ENCODE measurements at regions not wholly inside any gene's neighbourhood (a gene's known extent, or its start where the extent isn't known, plus 50 kb on each side); places are given as distances from the start of the nearest gene placed in this dataset.
"Not testable (repeated sequence)": the region's sequence is repeated elsewhere in the genome, so short reads cannot be mapped to it uniquely, and the experiment has no call there.

DNA sequence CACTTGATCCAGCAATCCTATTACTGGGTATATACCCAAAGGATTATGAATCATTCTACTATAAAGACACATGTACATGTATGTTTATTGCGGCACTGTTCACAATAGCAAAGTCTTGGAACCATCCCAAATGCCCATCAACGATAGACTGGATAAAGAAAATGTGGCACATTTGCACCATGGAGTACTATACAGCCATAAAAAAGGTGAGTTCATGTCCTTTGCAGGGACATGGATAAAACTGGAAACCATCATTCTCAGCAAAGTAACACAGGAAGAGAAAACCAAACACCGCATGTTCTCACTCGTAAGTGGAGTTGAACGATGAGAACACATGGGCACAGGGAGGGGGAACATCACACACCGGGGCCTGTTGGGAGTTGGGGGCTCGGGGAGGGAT, 104.9 kb upstream of the MDFIC start:
- DNase-seq; H3K4me3 Mint-ChIP-seq; ATAC-seq (replicated peaks in 1 of 2); H3K9me3 Mint-ChIP-seq; H3K27me3 Mint-ChIP-seq (ENCODE audit: low read depth); H3K27ac Mint-ChIP-seq: not testable (repeated sequence)
- Mint-ChIP-seq H3K4me1 (ENCODE audit: low read depth) (peaks cover 61% of the 10 kb centered on the region), H3K36me3 (ENCODE audit: insufficient read depth in 2 of 2) (peaks cover 8 to 14% of the 10 kb centered on the region in 2 donors)

DNA sequence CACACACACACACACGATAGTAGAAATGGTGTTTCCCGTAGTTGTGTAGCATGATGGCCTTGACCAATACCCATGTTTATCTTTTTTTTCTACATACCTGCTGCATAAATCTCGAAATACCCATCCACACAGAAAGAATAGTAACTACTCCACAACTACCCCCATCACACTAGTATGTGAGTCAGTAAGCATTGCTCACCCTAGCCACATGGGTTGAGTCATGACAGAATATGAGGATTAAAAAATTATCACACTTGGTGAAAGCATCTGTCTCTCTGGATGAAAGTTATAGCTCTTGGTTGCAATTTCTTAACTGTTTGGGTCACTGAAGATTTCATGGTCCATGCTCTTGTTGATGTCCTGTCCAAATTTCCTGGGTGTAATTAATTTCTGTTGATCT, 103.4 kb upstream of the MDFIC start:
- H3K4me1 Mint-ChIP-seq (ENCODE audit: low read depth): peaks cover 60% of the 10 kb centered on the region
- H3K27me3 Mint-ChIP-seq (ENCODE audit: low read depth): peaks cover 7% of the 10 kb centered on the region
- no peak overlapping the region for H3K27ac Mint-ChIP-seq
- DNase-seq (peak in 1 of 2 donors; percentile 44), ATAC-seq (replicated peaks in 1 of 2) (peak; percentile 100)
- peak overlapping the region in 1 of 2 donors; percentile 18 for H3K4me3 Mint-ChIP-seq
- H3K9me3 Mint-ChIP-seq: peaks cover 2 to 3% of the 10 kb centered on the region in 2 donors
- peaks cover 8 to 14% of the 10 kb centered on the region in 2 donors for H3K36me3 Mint-ChIP-seq (ENCODE audit: insufficient read depth in 2 of 2)

DNA sequence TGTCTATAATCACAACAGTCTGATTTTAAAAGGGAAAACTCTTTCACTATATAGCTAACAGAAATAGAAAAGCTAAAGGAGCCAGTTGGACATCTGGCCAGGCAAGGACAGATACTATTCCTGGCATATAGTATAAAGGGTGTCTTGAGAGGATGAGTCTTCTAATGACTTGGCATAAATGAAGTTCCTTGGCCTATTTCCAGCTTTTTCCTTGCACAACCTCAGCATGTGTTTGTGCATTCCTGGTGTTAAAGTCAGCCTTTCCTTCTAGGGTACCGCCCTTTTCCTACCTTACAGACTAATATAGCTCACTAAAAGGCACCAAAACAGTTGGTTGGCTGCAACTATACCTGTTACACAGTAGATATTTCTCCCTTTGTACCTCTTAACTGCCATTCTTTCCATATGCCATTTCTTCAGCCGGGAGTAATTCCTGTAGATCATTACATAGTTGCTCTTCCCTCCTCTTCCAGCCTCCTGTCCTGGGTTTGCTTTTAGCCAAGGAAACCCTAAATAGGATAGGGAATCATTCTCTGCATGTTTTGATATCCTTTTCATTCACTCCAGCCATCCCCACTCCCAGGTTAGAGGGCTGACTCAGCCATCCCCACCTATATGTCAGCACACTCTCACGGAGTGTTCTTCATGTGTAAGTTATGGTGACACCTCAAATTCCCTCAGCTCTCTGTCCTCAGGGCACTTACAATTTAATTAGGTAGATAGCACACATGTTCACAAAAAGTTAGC, 102.1 kb upstream of the MDFIC start:
- H3K36me3 Mint-ChIP-seq (ENCODE audit: insufficient read depth in 2 of 2): peaks cover 9 to 17% of the 10 kb centered on the region in 2 donors
- no peak for DNase-seq
- peaks cover 51% of the 10 kb centered on the region for H3K4me1 Mint-ChIP-seq (ENCODE audit: low read depth)
- H3K27me3 Mint-ChIP-seq (ENCODE audit: low read depth): peaks cover 7% of the 10 kb centered on the region
- no peak overlapping the region for H3K27ac Mint-ChIP-seq
- H3K9me3 Mint-ChIP-seq: peaks cover 2 to 3% of the 10 kb centered on the region in 2 donors
- ATAC-seq (replicated peaks in 1 of 2): no peak
- H3K4me3 Mint-ChIP-seq: no peak overlapping the region

DNA sequence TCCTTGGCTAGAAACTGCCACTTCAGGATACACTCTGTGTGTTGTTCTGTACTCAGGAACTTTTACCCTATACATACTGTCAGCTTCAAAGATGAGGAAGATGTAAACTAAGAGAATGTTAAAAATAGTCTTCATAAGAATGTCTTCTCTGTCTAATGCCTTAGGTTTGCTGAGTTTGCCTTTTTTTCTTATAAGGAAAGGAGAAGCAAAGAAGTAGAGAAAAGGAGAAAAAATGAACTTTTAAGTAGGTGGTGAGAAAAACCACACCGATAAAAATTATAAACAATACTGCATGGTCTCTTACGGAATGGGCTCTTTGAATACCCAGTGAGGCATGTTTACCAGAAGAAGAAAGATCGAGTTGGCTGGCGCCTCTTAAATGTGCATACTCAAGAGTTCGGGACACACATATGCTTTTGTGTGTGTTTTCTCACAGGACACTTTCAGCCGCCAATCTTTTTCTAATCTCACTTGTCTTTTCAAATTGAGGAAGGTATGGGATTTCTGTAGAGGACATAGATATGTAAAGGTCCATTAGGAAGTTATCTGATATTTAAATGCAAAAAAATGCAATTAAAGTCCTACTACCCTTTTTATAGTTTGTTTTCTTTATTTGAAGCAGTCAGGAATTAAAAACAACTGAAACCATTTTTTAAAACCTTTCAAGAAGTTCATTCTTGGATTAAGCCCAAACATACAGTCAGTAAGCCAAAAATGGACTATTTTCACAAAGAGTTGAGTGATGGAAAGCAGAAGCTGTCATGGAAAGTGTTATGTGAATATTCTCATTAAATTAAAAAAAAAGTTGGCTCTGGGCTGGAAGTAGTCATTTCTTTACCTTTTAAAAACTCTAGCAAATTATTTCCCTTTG, 100.6 kb upstream of the MDFIC start:
- H3K4me3 Mint-ChIP-seq: peak overlapping the region in 1 of 2 donors; percentile 22
- DNase-seq (no peak), ATAC-seq (replicated peaks in 1 of 2) (no peak)
- H3K36me3 Mint-ChIP-seq (ENCODE audit: insufficient read depth in 2 of 2): peaks cover 16 to 24% of the 10 kb centered on the region in 2 donors
- H3K27me3 Mint-ChIP-seq (ENCODE audit: low read depth): peaks cover 7% of the 10 kb centered on the region
- peaks cover 8 to 9% of the 10 kb centered on the region in 2 donors for H3K9me3 Mint-ChIP-seq
- H3K4me1 Mint-ChIP-seq (ENCODE audit: low read depth): peaks cover 62% of the 10 kb centered on the region
- H3K27ac Mint-ChIP-seq: peak overlapping the region; percentile 24

DNA sequence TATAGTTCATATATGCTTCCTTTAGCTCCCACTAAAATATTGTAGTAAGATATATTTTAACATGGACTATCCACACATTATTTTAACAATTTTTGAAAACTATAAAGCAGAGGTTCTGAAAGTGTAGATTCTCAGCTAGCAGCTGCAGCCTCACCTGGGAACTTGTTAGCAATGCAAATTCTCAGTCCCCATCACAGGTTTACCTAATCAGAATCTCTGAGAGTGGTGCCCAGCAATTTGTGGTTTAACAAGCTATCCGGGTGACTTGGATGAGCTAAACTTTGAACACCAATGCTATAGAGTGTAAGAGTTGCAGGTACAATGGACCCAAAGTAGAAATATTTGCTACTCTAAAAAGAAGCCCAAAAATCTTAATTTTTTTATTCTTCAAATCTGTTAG, 99.8 kb upstream of the MDFIC start:
- Mint-ChIP-seq H3K27ac (no peak overlapping the region), H3K27me3 (ENCODE audit: low read depth) (peaks cover 7% of the 10 kb centered on the region), H3K9me3 (peaks cover 7 to 8% of the 10 kb centered on the region in 2 donors), H3K36me3 (ENCODE audit: insufficient read depth in 2 of 2) (peaks cover 13 to 24% of the 10 kb centered on the region in 2 donors), H3K4me3 (no peak overlapping the region), H3K4me1 (ENCODE audit: low read depth) (peaks cover 58% of the 10 kb centered on the region)
- ATAC-seq (replicated peaks in 1 of 2) (no peak), DNase-seq (no peak)

DNA sequence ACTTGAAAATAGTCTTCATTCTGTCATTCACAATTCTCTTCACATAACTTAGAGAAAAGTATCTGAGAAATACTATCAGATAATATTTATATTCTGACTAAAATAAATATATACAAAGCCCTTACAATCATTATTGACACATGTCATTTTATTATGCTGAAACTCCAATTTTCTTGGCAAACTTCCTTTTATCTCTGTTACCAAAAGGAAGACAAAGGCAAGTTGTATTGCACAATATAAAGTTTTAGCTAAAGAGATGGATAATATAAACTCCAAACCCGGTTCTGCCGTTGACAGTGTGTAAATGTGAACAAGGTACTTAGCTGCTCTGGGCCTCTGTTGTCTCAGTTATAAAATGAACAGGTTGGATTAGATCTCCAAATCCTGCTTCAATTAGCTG, 99.0 kb upstream of the MDFIC start:
- Mint-ChIP-seq H3K27ac (no peak overlapping the region), H3K9me3 (peaks cover 10% of the 10 kb centered on the region in 2 donors), H3K4me3 (no peak overlapping the region), H3K36me3 (ENCODE audit: insufficient read depth in 2 of 2) (peaks cover 15 to 30% of the 10 kb centered on the region in 2 donors), H3K4me1 (ENCODE audit: low read depth) (peaks cover 58% of the 10 kb centered on the region), H3K27me3 (ENCODE audit: low read depth) (peaks cover 7% of the 10 kb centered on the region)
- ATAC-seq (replicated peaks in 1 of 2): no peak
- no peak for DNase-seq

DNA sequence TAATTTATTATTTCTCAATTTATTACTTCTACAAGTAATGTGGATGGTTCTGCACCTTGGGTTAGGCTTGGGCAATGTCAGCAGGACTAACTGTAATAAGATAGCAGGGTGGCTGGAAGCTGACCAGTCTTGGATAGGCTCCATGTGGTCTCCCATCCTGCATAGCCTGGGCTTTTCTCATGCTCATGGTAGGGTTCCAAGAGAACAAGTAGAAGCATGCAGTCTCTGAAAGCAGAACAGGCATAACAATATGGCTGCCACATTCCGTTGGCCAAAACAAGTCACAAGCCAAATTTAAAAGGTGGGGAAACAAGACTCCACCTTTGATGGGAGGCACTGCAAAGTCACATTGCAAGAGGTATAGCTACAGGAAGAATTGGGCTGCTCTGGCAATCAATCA, 98.6 kb upstream of the MDFIC start:
- ATAC-seq (replicated peaks in 1 of 2) (no peak), DNase-seq (no peak)
- Mint-ChIP-seq H3K27ac (no peak overlapping the region), H3K27me3 (ENCODE audit: low read depth) (peaks cover 7% of the 10 kb centered on the region), H3K4me1 (ENCODE audit: low read depth) (peaks cover 56% of the 10 kb centered on the region), H3K9me3 (peaks cover 10 to 13% of the 10 kb centered on the region in 2 donors), H3K4me3 (no peak overlapping the region), H3K36me3 (ENCODE audit: insufficient read depth in 2 of 2) (peaks cover 16 to 33% of the 10 kb centered on the region in 2 donors)

DNA sequence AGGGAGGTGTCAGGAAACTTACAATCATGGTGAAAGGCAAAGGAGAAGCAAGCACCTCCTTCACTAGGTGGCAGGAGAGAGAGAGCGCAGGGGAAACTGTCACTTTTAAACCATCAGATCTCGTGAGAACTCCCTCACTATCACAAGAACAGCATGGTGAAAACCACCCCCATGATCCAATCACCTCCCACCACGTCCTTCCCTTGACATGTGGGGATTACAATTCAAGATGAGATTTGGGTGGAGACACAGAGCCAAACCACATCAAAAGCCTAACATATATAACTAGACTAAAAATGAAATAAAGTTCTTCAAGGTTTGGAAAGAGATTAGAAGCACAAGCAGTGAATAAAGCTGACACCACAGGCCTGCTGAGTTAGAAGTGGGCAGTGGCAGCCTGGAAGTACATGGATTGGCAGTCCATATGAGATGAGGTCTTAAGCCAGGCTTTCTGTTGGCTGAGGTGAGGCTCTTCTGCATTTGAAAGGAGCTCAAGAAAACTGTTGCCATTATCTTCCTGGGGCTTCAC, 96.4 kb upstream of the MDFIC start:
- peaks cover 17 to 32% of the 10 kb centered on the region in 2 donors for H3K36me3 Mint-ChIP-seq (ENCODE audit: insufficient read depth in 2 of 2)
- no peaks in the 10 kb centered on the region for H3K27me3 Mint-ChIP-seq (ENCODE audit: low read depth)
- H3K4me3 Mint-ChIP-seq: peak overlapping the region; percentile 35 to 75

DNA sequence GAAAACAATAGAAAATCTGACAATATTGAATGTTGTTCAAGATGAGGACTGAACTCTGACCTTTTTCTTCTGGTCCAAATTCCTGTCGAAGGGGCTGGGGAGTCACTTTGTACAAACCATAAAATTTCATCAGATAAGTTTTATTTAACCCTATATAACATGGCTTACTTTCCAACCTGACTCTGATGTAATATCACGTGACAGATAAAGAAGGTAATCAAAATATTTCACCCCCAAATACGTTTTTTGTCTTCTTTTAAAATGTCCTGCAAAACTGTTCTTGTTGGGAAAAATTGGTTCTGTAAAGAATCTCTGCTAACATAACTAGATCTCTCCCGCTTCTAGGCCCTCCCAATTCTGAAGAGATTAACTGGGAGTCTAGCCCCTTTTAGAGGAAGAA, 90.9 kb upstream of the MDFIC start:
- Mint-ChIP-seq H3K4me1 (ENCODE audit: low read depth) (peaks cover 48% of the 10 kb centered on the region), H3K4me3 (no peak overlapping the region), H3K27me3 (ENCODE audit: low read depth) (no peaks in the 10 kb centered on the region), H3K36me3 (ENCODE audit: insufficient read depth in 2 of 2) (peaks cover 9 to 22% of the 10 kb centered on the region in 2 donors), H3K27ac (no peak overlapping the region), H3K9me3 (peaks cover 8 to 9% of the 10 kb centered on the region in 2 donors)
- DNase-seq: no peak
- no peak for ATAC-seq (replicated peaks in 1 of 2)

More for the DNA sequence above, 96.4 kb upstream of the MDFIC start:
- ATAC-seq (replicated peaks in 1 of 2) (peak; percentile 89 to 91), DNase-seq (peak; percentile 46 to 57)
- Mint-ChIP-seq H3K9me3 (peaks cover 12 to 15% of the 10 kb centered on the region in 2 donors), H3K4me1 (ENCODE audit: low read depth) (peaks cover 40% of the 10 kb centered on the region), H3K27ac (peak overlapping the region; percentile 97)

DNA sequence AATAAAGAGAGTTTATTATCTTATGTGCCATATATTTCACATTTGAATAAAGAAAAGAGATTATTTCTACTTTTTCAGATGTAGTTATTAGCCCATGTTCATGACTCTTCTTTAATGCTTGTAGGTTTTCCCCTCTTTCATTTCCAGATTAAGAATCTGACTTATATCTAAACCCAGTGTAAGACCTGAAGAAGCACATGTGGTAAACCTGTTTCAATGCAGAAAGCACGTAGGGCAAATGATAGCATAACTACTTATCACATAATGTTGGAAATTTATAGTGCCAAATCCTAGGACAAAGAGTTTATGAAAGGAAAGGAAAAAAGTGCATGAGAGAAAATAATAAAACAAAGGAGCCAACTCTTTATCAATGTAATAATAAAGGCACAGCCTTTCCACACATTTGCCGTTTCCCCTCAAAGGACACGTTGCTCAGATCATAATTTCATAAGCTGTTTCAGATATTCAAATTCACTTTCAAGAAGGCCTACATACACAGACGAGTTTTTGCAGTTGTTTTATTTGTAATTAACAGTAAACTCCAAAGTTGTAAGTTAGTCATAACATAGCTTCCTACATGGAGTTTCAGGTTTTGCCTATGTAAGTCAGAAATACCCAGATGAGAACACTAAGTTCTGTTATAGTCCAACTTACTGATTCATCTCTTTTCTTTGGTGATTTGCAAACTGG, 88.8 kb upstream of the MDFIC start:
- H3K4me3 Mint-ChIP-seq: peak overlapping the region; percentile 18 to 75
- H3K4me1 Mint-ChIP-seq (ENCODE audit: low read depth): peaks cover 46% of the 10 kb centered on the region
- peaks cover 4% of the 10 kb centered on the region in 2 donors for H3K36me3 Mint-ChIP-seq (ENCODE audit: insufficient read depth in 2 of 2)
- H3K9me3 Mint-ChIP-seq: peaks cover 1 to 5% of the 10 kb centered on the region in 2 donors
- peak overlapping the region; percentile 97 for H3K27ac Mint-ChIP-seq
- no peak for DNase-seq
- ATAC-seq (replicated peaks in 1 of 2): peak; percentile 95 to 96
- H3K27me3 Mint-ChIP-seq (ENCODE audit: low read depth): peaks cover 8% of the 10 kb centered on the region

DNA sequence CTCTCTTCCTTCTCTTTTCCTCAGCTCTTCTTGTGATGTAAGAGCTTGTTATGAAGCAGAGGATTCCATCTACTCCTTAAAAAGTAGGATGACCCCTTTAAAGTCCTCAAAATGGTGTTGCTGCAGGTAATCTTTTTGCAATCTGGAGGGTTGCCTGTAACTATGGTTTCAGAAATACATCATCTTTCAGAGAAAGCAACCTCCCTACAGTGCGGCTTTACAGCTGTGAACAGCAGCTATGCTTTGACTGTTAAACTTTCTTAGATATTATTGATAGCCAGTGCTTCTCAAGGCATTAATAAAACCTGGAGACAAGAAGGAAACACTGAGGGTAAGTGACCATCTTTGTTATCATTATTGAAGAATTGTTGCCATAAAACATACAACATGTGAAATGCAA, 86.6 kb upstream of the MDFIC start:
- Mint-ChIP-seq H3K27me3 (ENCODE audit: low read depth) (peaks cover 24% of the 10 kb centered on the region), H3K4me3 (peak overlapping the region in 1 of 2 donors; percentile 59), H3K9me3 (no peaks in the 10 kb centered on the region), H3K36me3 (ENCODE audit: insufficient read depth in 2 of 2) (peaks cover 0 to 1% of the 10 kb centered on the region in 2 donors), H3K4me1 (ENCODE audit: low read depth) (peaks cover 46% of the 10 kb centered on the region), H3K27ac (peak overlapping the region; percentile 24)
- DNase-seq: no peak
- no peak for ATAC-seq (replicated peaks in 1 of 2)

DNA sequence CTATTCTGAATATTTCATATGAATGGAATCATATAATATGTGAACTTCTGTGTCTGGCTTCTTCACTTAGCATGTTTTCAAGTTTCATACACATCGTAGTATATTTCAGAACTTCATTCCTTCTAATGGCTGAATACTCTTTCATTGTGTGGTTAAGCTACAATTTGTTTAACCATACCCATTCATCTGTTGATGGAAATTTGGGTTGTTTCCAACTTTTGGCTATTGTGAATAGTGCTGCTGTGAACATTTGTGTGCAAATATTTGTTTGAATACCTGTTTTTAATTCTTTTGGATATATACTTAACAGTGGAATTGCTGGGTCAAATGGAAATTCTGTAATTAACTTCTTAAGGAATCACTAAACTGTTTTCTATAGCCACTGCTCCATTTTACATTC, 86.0 kb upstream of the MDFIC start:
- Mint-ChIP-seq H3K36me3 (ENCODE audit: insufficient read depth in 2 of 2) (peaks cover 0 to 1% of the 10 kb centered on the region in 2 donors), H3K4me1 (ENCODE audit: low read depth) (peaks cover 46% of the 10 kb centered on the region), H3K9me3 (no peaks in the 10 kb centered on the region), H3K27ac (no peak overlapping the region), H3K27me3 (ENCODE audit: low read depth) (peaks cover 27% of the 10 kb centered on the region), H3K4me3 (peak overlapping the region in 1 of 2 donors; percentile 59)
- ATAC-seq (replicated peaks in 1 of 2) (no peak), DNase-seq (no peak)

All from activated T-cell treated with anti-CD3 and anti-CD28 coated beads, Interleukin-2, amount 50 U/mL, for 72 hours (primary cell).